GM21576 (cell line): ENCODE measurements at regions not wholly inside any gene's neighbourhood (a gene's known extent, or its start where the extent isn't known, plus 50 kb on each side); places are given as distances from the start of the nearest gene placed in this dataset.
"Not testable (repeated sequence)": the region's sequence is repeated elsewhere in the genome, so short reads cannot be mapped to it uniquely, and the experiment has no call there.

Experiments
- ATAC-seq: cut with Tn5 transposase; IDR thresholded peaks from one replicate; pipeline ENCODE4 v1.9.1; 2021; ENCODE audit warnings: mild to moderate bottlenecking, moderate library complexity; ENCODE audit not compliant: unreplicated experiment

DNA sequence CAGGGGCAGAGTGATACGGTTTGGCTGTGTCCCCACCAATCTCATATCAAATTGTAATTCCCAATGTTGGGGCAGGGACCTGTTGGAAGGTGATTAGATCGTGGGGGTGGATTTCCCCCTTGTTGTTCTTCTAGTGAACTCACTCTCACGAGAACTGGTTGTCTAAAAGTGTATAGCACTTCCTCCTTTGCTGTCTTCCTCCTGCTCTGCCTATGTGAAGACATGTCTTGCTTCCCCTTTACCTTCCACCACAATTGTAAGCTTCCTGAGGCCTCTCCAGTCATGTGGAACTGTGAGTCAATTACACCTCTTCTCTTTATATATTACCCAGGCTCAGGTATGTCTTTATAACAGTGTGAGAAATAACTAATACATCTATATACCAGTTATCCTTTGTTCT, 706.4 kb upstream of the KLHL1 start:
- ATAC-seq: no peak

DNA sequence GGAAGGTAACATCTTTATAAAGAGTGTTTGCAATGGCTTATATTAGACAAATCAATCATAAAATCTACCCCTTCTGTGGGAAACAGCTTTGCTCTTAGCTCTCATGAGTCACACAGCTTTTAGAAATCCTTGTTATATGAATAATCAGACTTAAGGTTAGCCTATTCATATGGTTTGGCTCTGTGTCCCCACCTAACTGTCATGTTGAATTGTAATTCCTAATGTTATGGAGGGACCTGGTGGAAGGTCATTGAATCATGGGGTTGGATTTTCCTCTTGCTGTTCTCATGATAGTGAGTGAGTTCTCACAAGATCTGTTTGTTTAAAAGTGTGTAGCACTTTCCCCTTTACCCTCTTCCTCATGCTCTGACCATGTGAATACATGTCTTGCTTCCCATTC, 704.2 kb upstream of the KLHL1 start:
- ATAC-seq: no peak

DNA sequence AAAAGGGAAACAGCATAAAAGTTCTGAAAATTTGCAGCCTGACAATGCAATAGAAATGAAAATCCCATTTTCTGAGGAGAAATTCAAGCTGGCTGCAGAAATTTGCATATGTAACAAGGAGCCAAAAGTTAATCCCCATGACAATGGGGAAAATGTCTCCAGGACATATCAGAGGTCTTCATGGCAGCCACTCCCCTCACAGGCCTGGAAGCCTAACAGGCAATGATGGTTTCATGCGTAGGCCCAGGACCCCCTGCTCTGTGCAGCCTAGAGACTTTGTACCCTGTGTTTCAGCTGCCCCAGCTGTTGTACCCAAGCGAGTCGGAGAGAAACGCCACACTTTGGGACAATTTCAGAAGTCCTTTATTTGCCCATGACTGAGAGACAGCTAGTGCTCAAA, 701.3 kb upstream of the KLHL1 start:
- ATAC-seq: no peak

DNA sequence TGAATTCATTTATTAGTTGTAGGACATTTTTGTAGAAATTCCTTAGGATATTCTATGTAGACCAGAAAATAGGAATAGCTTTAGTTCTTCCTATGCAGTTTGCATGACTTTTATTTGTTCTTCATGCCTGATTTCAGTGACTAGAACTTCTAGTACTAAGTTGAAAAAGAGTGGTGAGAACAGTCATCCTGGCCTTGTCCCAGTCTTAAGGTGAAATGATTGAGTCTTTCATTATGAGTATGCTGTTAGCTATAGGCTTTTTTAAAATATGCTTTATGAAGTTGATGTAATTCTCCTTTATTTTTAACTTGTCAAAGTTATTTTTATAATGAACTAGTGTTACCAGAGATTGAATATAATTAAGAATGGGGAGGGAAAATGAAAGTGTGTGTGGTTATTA, 690.1 kb upstream of the KLHL1 start:
- ATAC-seq: no peak

DNA sequence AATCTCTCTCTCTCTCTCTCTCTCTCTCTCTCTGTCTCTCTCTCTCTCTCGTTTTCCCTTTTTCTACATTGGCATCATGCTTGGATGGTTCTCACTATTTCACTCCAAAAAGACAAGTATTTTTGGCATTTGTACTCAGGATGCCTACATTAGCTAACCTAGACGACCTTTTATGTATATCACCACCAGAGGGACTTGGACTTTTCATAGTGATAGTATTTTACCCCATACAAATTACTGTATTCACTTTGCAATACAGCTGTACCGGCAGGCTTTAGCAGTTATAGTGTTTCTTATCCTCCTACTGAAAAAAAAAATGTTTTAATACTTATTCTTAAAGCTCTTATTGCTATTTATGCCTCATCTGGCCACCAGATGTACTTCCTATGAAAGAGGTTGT, 687.2 kb upstream of the KLHL1 start:
- ATAC-seq: no peak

DNA sequence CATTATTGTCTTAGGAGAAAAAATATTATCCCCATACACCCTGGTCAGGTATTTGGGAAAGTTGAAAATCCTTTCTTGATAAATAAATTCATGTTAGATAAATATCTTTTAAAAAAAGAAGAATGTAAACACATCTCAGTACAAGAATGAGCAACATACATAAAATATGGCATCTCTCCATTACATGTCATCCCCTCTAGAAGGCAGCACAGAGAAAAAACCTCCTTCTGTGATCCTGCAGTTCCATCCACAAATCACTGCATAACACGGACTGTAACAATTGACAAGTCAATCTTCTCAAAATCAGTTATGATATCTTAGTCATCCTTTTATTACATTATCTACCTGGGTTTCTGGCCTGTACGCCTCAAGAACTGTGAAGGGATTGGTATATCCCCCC, 683.9 kb upstream of the KLHL1 start:
- ATAC-seq: no peak

DNA sequence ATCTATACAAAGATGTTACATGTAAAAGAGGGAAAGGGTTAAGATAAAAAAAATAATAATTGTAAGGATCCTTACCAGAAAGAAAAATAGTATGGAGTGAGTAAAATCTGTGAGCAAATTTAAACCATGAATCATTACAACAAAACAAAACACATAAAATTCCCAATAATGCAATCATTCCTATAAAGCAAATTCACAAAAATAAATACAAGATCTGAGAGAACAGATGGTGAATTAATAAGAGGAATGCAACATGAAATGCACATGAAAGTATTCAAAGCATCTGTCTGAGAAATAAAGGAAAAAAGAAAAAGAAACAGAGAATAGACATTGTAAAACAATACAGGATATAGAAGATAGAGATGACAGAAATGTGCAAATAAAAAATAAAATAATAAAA, 681.5 kb upstream of the KLHL1 start:
- no peak for ATAC-seq

DNA sequence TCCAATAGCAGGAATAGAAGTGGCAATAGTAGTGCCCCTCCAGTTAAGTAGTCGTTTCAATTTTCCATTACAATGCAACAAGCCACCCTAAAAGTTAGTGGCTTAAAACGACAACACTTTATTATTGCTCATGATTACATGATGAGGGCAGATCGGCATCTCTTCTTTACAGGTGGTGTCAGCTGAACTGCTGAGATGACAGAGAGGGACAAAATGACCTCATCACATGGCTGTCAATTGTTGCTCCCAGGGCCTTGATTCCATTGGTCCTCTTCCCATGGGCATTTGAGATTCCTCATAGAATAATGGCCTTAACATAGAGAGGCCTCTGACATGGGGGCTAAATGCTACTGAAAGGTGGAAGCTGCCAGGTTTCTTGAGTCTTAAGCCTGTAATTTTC, 679.8 kb upstream of the KLHL1 start:
- ATAC-seq: no peak

DNA sequence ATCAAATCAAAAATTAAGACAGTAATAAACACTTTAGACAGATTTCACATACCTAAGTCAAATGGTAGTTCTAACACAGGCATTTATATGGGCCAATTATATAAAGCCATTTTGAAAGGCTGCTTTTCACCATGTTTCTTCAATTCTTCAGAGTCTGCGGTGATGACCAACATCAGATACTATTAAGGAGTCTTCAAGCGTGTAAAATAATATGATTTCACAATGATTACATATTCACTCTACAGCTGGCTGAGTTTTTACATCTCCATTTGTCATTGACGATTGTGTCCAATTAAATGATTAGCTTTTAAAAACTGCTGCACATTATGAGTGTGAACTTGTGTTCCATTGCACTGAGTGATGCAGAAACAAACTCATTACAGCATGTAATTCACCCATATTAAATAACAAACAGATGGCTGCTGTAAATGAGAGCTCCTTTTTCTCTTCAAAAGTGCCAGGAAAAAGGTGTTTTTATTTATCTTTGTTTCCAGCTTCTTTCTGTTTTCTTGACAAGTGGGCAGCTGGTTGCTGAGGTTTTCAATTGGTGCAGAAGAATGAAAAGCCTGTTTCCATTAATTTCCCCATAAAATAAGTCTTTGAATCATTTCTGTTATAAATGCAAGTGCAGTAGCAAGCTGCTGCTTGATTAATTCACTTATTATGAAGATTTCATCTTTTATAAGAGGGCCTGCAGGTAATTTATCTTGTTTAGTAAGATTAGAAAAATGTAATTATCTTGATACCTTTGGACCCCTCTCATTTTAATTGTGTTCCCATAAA, 676.1 kb upstream of the KLHL1 start:
- ATAC-seq: no peak

DNA sequence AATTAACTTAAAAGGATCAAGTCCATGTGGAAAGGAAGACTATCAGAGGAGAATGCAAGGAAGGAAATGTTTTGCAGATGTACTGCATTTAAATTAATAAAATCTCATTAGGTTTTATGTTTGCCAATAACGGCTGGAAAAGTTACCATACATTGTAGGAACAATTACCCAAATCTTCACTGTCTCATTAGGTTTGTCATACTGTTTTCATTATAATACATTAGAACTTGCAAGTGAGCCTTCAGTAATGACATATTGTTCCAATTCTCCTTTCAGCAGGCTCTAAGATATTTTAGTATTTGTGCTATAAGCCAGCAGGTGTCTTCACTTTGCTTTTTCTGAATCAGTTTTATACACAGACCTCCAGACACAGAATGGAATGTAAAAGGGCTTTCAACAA, 661.6 kb upstream of the KLHL1 start:
- no peak for ATAC-seq

DNA sequence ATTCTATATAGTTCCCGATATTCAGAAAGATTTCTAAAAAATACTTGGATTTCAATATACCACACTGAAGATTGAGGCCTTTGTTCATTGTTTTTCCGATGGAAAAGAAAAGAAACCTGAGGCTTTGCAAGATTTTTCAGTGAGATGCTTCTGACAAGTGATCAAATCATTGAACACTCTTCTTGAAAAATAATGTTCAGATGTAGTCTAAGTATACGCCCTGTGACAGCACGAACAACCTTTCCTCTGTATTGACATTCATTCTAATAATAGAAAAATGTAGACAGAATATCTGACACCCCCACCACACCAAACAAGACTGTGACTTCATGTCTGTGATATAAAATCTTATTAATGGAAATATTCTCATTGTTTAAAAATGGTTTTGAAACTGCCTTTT, 650.7 kb upstream of the KLHL1 start:
- no peak for ATAC-seq

DNA sequence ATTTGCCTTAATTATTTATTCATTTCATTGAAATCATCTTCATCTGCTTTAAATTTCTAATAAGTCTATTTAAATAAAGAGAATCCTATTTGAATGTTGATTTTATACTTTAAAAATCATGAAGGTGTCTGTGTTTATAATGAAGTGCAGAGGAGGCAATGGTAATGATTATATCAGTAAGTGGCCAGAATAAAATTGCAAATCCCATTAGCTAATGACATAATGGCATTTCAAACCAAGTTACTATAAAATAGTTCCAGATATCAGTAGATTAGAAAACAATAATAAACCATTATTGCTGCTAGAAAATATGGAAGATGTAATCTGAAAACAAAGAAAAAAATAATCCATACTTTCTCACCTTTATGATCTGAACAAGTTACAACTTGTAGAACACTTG, 647.8 kb upstream of the KLHL1 start:
- no peak for ATAC-seq

DNA sequence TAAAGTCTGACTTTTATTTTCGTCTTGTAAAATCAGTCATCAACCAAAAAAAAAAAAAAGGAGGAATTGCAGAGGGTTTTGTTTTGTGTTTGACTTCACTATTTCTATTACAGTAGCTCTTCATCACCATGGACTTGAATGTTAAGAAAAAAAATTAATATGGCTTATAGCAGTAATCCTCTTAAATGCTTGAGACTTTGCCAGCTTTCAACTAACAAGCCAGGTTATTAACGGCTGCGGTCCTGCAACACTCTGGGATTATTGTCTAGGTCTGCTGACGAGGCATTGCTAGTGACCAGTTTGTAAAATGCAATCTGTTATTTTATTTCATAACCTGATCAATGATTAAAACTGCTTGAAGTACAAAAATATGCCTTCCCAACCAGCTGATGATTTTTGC, 647.2 kb upstream of the KLHL1 start:
- no peak for ATAC-seq

DNA sequence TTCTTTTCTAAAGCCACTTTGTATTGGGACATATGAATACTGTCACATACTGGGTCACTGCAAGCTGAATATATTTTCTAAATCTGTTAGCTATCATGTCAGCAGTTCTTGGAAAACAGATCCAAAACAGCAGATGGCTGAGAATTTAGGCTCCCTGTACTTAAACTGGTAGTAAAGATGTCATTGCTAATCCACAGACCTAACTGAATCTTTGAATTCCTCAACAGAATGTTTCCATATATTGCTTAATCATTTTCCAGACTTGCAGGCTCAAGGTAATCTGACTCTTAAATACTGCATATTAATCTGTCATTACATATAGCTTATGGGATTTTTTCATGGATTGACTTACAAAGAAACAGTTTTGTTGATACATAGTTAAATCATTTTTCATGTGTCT, 639.0 kb upstream of the KLHL1 start:
- no peak for ATAC-seq

DNA sequence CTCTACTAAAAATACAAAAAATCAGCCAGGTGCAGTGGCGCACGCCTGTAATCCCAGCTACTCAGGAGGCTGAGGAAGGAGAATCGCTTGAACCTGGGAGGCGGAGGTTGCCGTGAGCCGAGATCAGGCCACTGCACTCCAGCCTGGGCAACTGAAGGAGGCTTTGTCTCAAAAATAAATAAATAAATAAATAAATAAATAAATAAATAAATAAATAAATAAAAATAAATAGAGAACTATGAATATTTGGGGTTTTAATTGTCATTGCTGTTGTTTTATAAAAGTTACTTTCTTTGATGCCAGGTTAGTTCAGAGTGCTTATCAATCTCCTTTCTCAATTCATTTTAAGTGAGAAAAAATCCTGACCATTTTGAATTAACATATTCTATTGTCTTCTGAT, 638.2 kb upstream of the KLHL1 start:
- not testable (repeated sequence) for ATAC-seq

DNA sequence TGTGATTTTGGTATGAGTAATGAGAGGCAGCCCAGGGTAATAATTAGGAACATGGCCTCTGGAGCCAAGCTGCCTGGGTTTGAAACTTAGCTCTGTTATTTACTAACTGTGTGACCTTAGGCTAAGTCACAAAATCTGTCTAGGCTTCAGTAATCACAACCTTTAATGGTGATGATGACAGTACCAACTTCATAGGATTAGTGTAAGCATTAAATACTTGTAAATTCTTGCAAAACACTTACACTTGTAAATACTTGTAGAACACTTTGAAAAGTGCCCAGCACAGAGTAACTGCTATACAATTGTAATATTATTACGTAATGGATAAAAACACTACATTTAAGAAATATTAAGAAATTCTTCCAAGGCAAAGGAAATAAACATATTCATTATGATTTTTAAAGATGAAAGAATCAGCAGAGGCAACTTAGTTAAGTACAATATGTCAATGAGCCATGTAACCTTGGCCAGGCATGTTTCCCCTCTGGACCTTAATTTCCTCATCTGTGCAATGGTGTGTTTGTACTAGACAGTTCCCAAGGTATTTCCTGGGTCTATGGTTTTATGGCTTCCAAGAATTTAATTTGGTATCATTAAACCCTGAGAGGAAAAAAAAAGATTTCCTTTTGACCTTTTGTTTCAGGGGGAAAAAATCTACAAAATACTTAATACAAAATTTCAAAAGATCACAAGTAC, 628.5 kb upstream of the KLHL1 start:
- no peak for ATAC-seq

DNA sequence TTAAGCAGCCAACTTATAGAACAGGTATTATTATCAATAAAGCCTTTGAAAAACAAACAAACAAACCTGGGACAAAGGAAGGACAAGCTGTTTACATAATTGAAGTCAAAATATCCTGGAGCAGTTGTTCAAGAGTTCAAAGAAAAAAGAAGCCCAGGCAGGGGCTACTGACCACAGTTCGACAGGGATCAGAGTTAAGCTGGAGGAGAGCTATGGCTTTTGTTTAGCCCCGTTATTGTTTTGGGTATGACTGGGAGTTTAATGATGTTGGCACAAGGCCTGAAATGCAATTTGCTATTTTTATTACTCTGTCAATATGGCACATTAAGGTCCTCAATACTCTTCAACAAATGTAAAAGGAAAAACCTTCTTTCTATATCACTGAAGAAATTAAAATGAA, 624.4 kb upstream of the KLHL1 start:
- ATAC-seq: no peak

DNA sequence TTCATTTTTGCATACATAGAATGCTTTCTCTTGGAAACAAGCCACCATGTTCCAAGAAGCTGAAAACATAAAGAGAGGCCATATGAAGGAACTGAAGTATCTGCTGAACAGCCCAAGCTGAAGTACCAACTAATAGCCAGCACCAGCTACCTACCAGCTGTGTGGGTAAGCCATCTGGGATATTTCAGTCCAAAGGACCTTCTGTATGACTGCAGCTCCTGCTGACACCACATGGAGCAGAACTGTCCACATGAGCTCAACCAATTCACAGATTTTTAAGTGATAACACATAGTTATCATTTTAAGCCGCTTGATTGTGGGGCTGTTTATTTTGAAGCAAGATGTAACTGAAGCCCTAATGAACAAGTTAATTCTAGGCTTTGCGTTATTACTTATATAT, 621.1 kb upstream of the KLHL1 start:
- no peak for ATAC-seq

DNA sequence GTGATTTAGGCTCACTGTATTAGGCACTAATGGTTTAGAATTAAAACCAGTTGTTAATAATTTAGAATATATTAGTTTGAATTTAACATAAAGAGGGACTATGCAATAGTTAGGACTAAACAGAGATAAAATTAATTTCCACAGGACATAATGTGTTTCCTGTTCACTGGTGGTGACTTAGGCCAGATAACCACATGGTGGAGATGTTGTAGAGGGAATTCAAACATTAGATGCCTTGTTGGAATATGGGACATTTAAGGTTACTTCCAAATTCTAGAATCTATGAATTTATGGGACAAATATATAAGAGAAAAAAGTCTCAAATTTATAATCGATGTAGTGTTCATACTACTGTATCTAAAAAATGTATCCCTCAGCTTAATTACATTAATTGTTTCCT, 615.5 kb upstream of the KLHL1 start:
- no peak for ATAC-seq

DNA sequence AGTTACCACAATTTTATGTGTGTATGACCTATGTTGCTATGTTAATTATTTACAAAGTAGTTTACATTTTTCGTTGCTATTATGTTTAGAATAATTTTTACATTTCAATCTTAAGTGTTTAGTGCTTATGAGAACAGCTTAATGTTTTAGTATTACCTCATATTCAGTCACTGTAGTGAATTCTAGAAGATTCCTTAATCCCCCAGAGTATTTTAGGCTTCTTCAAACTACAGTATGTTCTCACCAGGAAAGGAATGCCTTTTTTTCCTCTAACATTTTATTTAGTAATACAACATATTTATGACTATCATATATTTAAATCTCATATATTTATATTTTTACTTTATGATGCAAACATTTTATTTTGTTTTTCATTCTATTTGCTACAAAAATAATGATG, 612.1 kb upstream of the KLHL1 start:
- ATAC-seq: no peak

DNA sequence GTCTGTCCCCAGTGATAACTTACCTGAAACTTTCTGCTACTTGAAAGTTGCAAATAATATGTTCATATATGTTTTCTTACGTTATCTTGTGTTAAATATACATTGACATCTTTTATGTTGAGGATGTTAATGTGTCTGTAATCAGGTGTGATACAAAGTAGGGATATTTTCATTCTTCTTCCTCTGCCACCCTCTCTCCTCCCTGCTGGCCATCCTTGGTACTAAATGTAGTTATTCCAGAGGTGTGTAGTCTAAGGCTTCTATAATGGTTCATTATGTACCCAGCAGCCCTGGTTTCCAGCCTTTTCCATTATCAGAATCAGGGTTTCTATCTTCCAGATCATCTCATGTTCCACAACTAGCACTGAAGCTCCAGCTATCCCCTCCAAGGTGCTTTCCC, 606.7 kb upstream of the KLHL1 start:
- ATAC-seq: no peak

DNA sequence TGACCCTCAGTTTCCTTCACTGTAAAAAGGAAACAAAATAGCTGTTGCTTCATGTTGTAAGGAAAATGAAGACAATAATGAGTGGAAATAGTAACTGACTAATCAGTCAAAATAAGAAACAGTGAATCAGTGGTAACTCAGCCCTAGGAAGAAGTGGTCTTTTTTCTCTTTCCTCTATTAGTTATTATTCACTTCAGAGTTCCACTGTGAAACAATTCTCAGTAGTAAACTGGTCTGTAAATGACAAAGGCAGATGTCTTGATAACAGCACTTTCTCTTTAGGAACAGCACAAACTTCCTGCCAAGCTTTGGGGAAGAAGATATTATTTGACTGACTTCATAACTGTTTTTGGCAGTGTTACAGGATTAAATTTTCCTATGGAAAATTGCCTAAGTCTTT, 600.5 kb upstream of the KLHL1 start:
- no peak for ATAC-seq

DNA sequence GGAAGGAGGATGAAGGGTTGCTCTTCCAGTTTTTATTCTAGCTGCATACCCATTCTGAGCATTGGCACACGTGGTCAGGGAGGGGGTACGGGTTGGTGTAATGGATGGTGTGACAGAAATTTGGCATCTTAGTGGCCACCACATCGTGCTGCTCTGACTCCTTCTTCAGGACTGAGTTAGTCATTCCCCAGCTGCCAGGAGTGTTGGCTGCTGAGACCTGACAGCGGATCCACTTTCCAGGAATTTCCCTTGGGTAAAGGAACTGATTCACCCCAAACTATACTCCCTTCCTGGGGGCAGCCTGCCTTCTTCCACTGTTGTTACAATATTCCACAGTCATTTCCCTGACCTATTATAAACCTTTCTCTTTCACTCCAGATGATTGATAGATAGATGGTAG, 595.5 kb upstream of the KLHL1 start:
- ATAC-seq: no peak
